ENCODE measurements at regions not wholly inside any gene's neighbourhood (a gene's known extent, or its start where the extent isn't known, plus 50 kb on each side); places are given as distances from the start of the nearest gene placed in this dataset.

GRCh38 chr6:18048953-18049630, 61.7 kb upstream of the KIF13A start:
- Histone ChIP-seq H3K9me3 (ENCODE audit: control insufficient read depth in 4 of 4, low read length in 3 of 4) (no peaks in the 10 kb centered on the region), H3K27ac (ENCODE audit: low read depth in 1 of 2, low read length in 2 of 2) (no peak overlapping the region), H3K36me3 (ENCODE audit: control insufficient read depth in 4 of 4, insufficient read depth in 3 of 4, low read depth in 1 of 4, low read length in 3 of 4) (no peaks in the 10 kb centered on the region), H3K4me3 (ENCODE audit: low read depth in 1 of 3, low read length in 3 of 3) (no peak overlapping the region), H3K9ac (ENCODE audit: low read depth in 1 of 2, low read length in 2 of 2) (no peak overlapping the region), H3K27me3 (ENCODE audit: control insufficient read depth in 4 of 4, insufficient read depth in 4 of 4, low read length in 3 of 4) (no peaks in the 10 kb centered on the region), H3K4me1 (ENCODE audit: control insufficient read depth in 4 of 4, insufficient read depth in 4 of 4, low read length in 3 of 4) (peaks cover 0 to 6% (median 0%) of the 10 kb centered on the region in 4 donors)
- no peak for DNase-seq (ENCODE audit: low spot score)
- 71% methylated on average over 4 of the region's 4 CpGs for WGBS
- no peak for TF ChIP-seq TAF1 (conservative IDR thresholded peaks at IDR 0.05)
- no peak for TF ChIP-seq ATF3 (IDR thresholded peaks at IDR 0.05)
- TF ChIP-seq REST (IDR thresholded peaks at IDR 0.05): no peak
- no peak for TF ChIP-seq EGR1 (IDR thresholded peaks at IDR 0.05; ENCODE audit: low read depth in 2 of 2)
- TF ChIP-seq ZBTB33 (IDR thresholded peaks at IDR 0.05): no peak
- TF ChIP-seq MAX (IDR thresholded peaks at IDR 0.05): no peak
- TF ChIP-seq CTCF (IDR thresholded peaks at IDR 0.05; ENCODE audit: low read depth, low read length, missing input control): no peak
- TF ChIP-seq GABPA (IDR thresholded peaks at IDR 0.05 in 1 of 2, conservative IDR thresholded peaks at IDR 0.05 in 1 of 2): no peak
- TF ChIP-seq RAD21 (IDR thresholded peaks at IDR 0.05): no peak
- no peak for TF ChIP-seq HNF4A (conservative IDR thresholded peaks at IDR 0.05)
- TF ChIP-seq FOXA2 (IDR thresholded peaks at IDR 0.05): no peak
- no peak for TF ChIP-seq SP1 (IDR thresholded peaks at IDR 0.05)
- TF ChIP-seq FOXA1 (IDR thresholded peaks at IDR 0.05): no peak
- TF ChIP-seq RXRA (IDR thresholded peaks at IDR 0.05): no peak

GRCh38 chr6:18047406-18047805, 60.0 kb upstream of the KIF13A start:
- 88% methylated on average over 2 of the region's 2 CpGs for WGBS
- Histone ChIP-seq H3K27me3 (ENCODE audit: control insufficient read depth in 4 of 4, insufficient read depth in 4 of 4, low read length in 3 of 4) (no peaks in the 10 kb centered on the region), H3K9me3 (ENCODE audit: control insufficient read depth in 4 of 4, low read length in 3 of 4) (no peaks in the 10 kb centered on the region), H3K4me3 (ENCODE audit: low read depth in 1 of 3, low read length in 3 of 3) (no peak overlapping the region), H3K4me1 (ENCODE audit: control insufficient read depth in 4 of 4, insufficient read depth in 4 of 4, low read length in 3 of 4) (no peaks in the 10 kb centered on the region), H3K9ac (ENCODE audit: low read depth in 1 of 2, low read length in 2 of 2) (no peak overlapping the region), H3K36me3 (ENCODE audit: control insufficient read depth in 4 of 4, insufficient read depth in 3 of 4, low read depth in 1 of 4, low read length in 3 of 4) (no peaks in the 10 kb centered on the region), H3K27ac (ENCODE audit: low read depth in 1 of 2, low read length in 2 of 2) (no peak overlapping the region)
- TF ChIP-seq NR2F2 (IDR thresholded peaks at IDR 0.05) (no peak), TAF1 (conservative IDR thresholded peaks at IDR 0.05) (no peak)
- no peak for DNase-seq (ENCODE audit: low spot score)
